SH-SY5Y (cell line): ENCODE measurements at regions not wholly inside any gene's neighbourhood (a gene's known extent, or its start where the extent isn't known, plus 50 kb on each side); places are given as distances from the start of the nearest gene placed in this dataset.

ENCODE experiments used
- GATA2 ChIP-seq: IDR thresholded peaks from 2 replicates; pipeline ENCODE4 v1.6.1; 2011; ENCODE audit warnings: mild to moderate bottlenecking, low read depth, low read length
- GATA3 ChIP-seq: IDR thresholded peaks from 2 replicates; pipeline ENCODE4 v1.6.1; 2011; ENCODE audit warnings: low read depth, mild to moderate bottlenecking, low read length, moderate library complexity

GRCh38 chr2:65548576-65549256, 116.3 kb upstream of the SPRED2 start:
- TF ChIP-seq GATA2 (no peak), GATA3 (no peak)
